ENCODE measurements at regions not wholly inside any gene's neighbourhood (a gene's known extent, or its start where the extent isn't known, plus 50 kb on each side); places are given as distances from the start of the nearest gene placed in this dataset.
"Not testable (repeated sequence)": the region's sequence is repeated elsewhere in the genome, so short reads cannot be mapped to it uniquely, and the experiment has no call there.

DNA sequence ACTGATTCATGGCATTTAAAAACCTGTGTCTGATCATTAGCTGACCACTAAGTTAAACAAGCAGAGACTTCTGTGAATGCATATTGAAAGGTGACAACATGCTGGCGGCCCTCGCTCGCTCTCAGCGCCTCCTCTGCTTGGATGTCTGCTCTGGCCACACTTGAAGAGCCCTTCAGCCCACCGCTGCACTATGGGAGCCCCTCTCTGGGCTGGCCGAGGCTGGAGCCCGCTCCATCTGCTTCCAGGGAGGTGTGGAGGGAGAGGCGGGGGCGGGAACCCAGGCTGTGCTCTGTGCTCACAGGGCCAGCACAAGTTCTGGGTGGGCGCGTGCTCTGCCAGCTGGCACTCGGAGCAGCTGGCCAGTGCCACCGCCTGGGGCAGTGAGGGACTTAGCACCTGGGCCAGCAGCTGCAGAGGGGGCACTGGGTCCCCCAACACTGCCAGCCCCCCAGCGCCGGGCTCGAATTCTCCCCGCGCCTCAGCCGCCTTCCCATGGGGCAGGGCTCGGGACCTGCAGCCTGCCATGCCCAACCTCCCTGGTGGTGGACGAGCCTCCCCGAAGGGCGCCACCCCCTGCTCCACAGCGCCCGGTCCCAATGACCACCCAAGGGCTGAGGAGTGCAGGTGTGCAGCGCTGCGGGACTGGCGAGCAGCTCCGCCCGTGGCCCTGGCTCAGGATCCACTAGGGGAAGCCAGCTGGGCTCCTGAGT lies 252.4 kb downstream of the ZIC4 start:
- DNase-seq (ENCODE audit: low spot score) = no peak

DNA sequence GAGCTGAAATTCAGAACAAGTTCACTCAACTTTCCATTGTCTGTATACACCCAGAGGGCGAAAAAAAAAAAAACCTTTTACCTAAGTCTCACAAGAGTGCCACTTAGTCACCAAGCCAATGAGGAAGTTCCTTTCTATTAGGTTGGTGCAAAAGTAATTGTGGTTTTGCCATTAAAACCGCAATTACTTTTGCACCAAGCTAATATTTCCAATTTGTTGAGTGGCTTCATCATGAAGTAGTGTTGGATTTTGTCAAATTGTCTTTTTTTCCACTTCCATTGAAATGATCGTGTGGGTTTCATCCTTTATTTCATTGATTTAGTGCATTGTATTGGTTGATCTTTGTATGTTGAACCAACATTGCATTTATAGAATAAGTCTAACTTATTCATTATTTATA lies 253.9 kb downstream of the ZIC4 start:
- no peak for DNase-seq (ENCODE audit: low spot score)

DNA sequence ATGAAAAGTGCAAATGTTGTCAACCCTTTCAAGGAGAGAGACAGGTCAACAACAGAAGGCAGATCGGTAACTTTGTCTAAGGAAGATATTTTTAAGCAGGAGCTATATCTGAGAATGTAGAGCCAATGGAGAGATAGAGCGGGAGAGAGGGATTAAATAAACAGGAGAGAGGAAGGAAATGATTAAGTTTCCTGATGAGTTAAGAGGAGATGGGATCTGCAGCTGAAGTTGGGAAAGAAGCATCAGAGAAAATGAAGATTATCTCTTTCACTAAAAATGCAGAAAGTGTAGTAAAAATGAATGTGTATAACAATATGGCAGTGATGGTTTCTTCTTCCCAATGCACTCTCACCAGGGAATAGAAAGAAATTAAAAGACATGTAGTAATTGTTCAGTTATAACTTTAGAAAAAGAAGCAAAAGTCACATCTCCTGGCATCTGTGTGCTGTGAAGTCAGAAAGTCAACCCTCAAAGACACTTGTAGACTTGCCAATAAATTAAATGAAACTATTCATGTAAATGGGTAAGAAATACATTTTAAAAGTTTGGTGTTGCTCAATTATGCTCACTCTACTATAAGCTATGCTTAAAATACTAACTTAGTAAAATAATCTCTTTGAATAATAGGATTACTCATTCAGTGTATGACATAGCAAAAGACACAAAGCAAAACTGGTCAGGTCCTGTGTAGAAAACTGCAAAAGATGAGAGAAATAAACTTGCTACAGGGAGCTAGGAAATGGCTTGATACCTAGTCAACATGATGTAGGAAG lies 264.6 kb downstream of the ZIC4 start:
- DNase-seq (ENCODE audit: low spot score) = no peak

DNA sequence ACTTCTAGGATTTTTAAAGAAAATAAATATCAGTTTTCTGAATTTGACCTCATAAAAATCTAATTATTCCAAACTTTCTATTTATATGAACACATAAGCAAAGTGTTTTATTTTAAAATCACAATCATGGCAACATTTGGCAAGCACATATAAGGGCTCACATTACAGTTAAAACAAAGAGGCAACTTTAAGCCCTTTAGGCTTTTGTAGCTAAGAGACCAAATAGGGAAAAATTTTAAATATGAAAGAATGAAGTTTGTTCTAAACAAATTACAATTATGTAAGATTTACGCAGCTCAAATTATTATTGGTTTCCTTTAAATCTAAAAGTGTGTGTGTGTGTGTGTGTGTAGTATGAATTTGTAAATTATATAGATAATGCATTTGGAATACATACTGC lies 267.0 kb downstream of the ZIC4 start:
- no peak for DNase-seq (ENCODE audit: low spot score)

DNA sequence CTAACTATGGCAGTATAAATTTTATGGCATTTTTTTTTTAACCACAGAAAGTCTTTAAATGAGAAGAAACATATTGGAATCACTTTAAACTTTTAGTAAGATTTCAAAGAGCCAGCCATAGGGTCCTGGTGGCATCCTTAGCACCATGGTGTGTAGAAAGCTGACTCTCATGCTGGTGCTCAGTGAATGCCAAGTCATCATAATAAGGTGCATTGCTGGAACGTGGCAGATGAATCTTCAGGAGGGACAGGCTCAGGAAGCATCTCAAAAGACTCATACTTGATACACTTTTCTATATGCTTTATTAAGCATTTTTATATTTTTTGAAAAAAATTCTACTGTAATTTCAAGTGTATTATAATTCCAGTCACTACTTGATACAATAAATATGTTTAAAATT lies 274.2 kb downstream of the ZIC4 start:
- DNase-seq (ENCODE audit: low spot score) = no peak

DNA sequence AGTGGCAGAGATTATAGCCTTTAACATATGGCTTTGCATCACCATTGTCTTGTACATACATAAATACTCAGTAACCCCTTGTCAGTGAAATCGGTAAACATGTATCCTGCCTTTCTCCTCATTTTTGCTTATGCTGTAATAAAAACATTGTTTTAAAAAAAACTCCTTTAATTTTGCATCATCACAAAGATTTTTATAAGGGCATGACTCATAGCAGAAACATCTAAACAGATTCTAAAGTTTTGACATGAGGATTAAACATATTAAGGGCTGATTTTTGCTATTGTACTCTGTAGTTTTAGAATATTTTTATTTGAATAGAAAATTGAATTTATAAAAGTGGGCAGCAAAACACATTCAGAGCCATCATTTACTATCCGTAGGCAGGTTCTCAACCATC lies 275.9 kb downstream of the ZIC4 start:
- DNase-seq (ENCODE audit: low spot score) = peak; percentile 54

DNA sequence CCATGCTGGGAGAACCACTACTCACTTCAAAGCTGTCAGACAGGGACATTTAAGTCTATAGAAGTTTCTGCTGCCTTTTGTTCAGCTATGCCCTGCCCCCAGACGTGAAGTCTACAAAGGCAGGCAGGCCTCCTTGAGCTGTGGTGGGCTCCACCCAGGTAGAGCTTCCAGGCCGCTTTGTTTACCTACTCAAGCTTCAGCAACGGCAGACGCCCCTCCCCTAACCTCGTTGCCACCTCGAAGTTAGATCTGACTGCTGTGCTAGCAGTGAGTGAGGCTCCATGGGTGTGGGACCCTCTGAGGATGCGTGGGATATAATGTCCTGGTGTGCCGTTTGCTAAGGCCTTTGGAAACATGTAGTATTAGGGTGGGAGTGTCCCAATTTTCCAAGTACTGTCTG lies 276.7 kb downstream of the ZIC4 start:
- no peak for DNase-seq (ENCODE audit: low spot score)

DNA sequence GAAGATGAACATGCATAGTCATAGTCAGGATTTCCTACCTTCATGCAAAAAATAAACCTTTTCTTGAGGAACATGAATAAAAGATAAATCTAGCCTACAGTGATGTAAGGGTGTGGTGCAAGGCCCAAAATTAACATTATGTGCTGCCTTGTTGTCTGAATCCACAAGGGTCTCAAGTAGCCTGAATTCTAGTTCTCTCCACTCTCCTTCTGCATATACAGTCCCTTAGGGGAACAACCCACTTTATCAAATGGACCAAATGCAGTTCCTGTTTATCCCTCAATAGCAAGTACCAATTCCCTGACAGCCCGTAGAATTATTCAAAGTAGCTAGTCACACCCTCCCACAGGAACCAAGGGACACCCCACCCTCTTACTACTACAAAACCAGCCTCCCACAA lies 284.0 kb downstream of the ZIC4 start:
- no peak for DNase-seq (ENCODE audit: low spot score)

DNA sequence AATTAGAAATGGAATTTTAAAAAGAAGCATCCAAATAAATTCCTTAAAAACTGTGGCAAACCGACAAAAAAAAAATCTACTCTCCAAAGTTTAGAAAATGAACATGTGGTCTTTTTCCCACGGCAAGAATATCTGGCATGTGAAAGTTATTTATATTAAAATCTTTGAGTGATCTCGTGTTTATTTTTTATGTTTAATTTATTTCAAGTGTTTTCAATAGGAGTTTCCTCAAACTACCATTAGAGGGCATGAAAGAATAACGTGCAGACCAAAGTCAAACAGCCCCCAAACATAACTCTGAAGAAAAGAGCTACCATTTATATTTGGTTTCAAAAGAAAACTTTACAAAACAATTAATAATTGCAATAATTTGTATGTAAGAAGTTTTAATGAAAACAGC lies 286.4 kb downstream of the ZIC4 start:
- peak; percentile 34 for DNase-seq (ENCODE audit: low spot score)

DNA sequence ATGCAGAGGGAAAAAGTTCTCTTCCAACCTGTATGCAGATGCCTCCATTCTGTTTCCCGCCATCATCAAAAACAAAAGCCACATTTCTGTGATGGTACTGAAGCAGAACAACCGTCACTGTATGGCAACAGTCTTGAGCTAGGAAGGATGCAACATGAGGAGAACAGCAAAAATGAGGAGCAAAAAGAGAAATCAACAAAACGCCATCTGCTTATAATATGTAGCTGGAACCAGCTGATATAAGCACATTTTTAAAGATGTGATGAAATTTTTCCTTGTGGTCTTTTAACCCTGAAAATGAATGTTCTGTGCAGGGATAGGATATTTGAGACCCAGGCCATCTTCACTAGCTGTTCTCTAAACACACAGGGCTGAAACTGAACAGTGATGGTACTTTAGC lies 287.0 kb downstream of the ZIC4 start:
- no peak for DNase-seq (ENCODE audit: low spot score)

DNA sequence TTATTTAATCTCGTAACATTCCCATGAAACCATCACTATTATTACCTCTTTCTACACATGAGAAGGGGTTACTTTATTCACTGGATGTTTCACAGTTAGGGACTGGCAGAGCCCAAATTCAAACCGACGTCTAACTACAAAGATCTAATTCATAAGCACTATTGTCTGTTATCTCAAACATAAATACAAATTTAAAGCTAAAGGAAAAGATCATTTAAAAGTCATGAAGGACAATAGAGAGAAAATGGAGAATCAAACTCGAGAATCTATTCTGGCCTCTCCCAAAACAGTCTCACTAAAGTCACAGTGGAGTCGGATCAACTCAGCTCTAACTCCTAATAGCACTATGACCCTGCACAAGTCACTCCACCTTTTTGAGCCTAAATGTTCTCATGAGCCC lies 287.7 kb downstream of the ZIC4 start:
- DNase-seq (ENCODE audit: low spot score) = no peak

DNA sequence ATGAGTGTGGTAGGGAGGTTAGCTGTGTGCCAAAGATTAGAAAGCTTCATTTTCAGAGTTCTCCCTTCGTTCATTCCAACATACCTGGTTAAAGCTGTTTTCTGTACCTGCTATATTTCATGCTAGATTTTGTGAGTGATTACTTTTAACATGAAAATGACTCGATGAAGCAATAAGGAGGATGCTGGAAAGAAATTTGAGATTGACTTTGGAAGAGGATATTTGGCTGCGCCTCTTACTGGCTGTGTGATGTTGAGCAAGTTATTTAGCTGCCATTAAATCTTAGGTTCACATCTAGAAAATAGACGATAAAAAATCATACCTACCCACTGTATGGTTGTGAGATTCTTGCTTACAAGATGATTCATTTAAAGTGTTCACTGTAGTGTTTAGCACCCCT lies 288.7 kb downstream of the ZIC4 start:
- no peak for DNase-seq (ENCODE audit: low spot score)

DNA sequence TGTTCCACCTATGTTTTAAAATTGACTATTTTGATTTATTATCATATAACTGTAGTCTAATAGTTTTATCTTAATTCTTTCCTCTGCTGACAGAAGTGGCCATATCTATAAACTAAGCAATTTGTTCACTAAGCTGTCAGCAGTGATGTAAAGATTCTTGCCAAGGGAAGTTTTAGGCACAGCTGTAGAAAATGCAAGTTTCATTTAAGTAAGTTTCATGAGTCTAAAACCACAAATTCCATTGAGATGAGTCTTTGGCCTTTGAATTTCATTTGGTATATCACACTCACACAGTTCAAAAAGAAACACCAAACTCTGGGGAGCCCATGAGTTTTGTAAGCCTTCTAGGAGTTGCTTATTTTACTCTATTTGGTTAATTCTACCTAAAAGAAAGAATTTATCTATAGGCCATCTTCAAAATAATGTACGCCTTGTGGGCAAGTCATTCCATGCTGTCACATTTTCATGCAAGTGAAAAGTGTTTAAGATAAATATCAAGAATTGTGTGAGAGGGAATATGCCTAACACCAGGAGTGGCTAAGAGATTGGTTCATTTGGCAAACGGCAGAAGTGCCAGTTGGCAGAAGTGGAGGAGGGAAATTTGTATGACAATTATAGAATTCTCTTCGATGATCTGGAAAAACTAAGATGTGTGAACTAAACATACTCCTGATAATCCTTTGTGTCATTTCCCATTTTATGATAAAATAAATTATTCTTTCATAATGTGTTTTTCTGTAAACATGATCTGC lies 292.9 kb downstream of the ZIC4 start:
- peak; percentile 62 for DNase-seq (ENCODE audit: low spot score)

DNA sequence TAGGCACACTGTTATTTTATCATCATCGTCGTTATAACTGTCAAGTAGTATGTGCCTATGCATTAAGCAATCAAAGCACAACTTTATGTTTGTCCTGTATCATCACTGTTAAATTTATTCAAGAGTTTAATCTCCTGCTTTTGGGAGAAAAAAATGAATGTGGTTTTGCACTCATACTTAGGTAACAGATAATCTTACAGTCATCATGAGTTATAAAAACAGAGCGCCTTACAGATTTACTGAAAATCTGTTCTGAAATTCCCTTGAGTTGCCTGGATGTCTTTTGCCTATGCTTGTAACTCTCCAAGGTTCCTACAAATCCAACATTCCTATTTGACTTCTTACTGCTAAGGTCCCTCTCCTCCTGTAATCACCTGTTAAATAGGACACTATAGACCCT lies 307.3 kb downstream of the ZIC4 start:
- DNase-seq (ENCODE audit: low spot score) = no peak

DNA sequence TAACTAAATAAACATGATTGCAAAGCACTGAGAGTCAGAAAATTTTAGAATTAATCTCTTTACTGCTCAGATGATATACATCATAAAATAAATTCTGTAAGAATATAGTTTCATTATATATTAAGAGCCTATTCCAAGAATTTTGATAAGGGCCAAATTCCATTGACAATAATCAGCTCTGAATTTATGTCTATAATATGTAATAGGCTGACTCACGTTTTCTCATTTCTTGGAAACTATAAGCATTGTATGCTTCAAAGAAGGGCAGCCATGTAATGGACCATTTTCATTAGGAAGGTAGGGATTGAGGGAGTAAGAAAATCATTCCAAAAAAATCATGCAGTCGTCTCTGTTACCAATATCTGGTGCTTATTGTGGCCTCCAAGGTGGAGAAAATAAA lies 315.9 kb downstream of the ZIC4 start:
- DNase-seq (ENCODE audit: low spot score) = no peak

DNA sequence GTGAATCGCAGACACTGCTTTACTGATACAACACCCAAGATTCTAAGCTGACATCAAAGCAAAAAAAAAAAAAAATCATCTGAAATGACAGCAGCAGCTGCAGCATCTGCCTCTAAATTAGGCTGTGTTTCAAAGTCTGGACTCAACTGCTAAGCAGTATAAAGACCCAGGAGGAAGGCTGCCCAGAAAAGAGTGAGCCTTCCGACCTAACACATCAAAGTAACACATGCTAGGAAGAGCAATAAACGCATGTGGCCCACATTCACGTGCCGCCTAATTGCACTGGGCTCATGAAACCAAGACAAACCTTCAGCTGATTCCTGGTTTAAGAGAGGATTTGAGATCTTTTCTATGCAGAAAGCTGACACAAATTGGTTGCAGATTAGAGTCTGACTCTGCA lies 317.1 kb downstream of the ZIC4 start:
- DNase-seq (ENCODE audit: low spot score) = no peak

DNA sequence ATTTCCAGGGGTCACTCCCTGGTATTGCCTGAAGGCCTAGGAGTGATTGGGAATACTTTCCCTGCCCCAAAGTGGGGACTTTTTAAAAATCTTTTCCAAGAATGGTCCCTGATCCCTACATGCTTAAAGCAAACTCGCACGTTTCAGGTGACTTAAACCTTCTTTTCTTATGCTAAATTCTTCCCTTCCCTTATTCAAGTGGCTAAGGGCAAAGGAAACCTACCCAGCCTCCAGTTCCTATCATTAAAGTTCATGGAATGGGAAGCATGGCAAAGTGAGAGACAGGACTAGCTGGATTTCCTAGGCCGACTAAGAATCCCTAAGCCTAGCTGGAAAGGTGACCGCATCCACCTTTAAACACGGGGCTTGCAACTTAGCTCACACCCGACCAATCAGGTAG lies 346.8 kb downstream of the ZIC4 start:
- DNase-seq (ENCODE audit: low spot score) = not testable (repeated sequence)

DNA sequence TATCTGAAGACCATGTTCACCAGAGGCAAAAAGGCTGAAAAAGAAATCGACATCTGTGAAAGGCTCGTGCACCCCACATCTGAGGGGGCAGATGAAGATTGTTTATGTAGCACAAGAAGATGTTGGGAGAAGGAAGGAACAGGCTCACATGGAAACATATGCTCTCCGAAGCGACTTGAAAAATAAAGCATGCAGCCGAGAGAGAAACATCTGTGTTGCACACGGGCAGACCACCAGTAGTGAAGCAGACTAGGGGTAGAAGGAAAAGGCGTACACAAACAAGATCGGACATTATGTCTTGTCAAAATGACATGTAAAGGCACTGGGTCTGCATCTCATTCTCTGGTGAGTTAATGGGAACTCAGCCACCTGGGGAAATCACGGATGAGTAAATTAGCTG lies 356.5 kb downstream of the ZIC4 start:
- no peak for DNase-seq (ENCODE audit: low spot score)

DNA sequence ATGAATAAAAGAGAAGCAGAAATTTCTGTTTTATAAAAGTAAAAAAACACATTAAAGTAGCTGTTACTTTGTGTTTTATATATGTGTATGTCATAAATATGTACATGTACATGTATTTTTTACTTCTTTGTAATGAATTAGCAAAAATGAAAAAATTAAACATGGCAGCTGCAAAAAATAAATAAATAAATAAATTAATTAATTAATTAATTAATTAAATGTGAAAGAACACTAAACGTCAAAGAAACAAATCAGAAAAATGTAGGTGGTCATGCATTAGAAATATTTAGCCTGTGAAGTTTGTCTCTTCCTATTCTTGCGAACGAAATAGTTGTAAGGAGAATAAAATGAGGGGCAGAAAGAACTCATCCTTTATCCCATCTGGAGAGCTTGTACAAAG lies 357.0 kb downstream of the ZIC4 start:
- DNase-seq (ENCODE audit: low spot score) = no peak

DNA sequence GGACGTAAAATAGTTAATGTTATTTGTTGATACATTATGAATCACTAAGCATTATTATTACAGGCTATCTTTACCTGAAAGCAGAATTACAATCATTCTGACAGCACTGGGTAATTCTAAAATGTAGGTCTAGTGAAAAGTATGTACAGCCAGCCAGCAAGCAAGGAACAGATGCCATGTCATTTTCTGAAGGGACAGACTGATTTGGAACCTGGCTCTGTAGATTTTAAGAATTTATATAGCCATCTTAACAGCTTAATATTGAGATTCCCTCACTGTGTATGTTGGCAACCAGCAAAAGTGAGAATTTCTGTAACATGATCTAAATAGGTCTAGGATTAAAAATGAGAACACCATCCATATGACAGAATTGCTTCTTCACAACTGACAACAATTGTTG lies 359.4 kb downstream of the ZIC4 start:
- no peak for DNase-seq (ENCODE audit: low spot score)

DNA sequence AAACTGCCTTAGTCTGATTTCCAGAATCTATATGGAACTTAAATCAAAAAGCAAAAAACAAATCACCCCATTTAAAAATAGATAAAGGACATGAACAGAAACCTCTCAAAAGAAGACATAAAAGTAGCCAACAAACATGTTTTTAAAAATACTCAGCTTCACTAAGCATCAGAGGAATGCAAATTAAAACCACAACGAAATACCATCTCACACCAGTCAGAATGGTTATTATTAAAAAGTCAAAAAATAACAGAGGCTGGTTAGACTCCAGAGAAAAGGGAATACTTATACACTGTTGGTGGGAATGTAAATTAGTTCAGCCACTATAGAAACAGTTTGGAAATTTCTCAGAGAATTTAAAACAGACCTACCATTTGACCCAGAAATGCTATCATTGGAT lies 367.9 kb downstream of the ZIC4 start:
- DNase-seq (ENCODE audit: low spot score) = no peak

DNA sequence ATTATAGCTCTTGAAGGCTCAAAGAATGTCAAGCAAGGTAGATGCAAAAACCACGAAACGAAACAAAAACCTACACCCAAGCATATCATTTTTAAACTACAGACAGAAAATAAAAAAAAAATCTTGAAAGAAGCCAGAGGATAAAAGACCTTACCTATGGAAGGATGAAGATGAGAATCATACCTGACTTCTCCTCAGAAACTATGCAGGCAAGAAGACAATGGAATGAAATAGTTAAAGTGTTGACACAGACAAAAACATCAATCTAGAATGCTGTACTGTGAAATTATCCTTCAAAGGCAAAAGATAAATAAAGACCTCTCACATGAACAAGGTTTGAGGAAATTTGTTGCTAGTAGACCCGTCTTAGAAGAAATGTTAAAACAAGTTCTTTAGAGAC lies 372.0 kb downstream of the ZIC4 start:
- no peak for DNase-seq (ENCODE audit: low spot score)

DNA sequence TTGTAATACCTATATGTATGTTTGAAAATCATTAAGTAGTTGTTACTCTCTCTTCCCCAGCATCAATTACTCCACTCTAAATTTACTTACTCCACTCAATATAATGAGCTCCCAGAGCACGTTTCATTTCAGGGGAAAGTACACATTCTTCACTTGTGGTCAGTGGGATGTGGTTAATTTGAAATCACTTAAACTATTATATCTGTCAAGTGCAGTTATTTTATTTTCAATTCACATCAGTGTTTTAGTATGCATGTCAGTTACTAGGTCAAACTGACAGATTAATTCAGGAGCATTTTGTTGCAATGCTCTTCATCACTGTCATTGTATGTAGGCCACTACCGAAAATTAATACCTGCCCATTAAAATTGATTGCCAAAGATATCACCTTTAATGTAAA lies 376.1 kb downstream of the ZIC4 start:
- no peak for DNase-seq (ENCODE audit: low spot score)

All from AG08395 (cell line).